Keratinocyte (primary cell): ENCODE measurements at regions not wholly inside any gene's neighbourhood (a gene's known extent, or its start where the extent isn't known, plus 50 kb on each side); places are given as distances from the start of the nearest gene placed in this dataset.

ENCODE experiments used
- DNase-seq: peaks from one replicate; pipeline ENCODE4 v3.0.0-alpha.2; 2011; ENCODE audit warnings: low read depth, missing footprints, low spot score
- FAIRE-seq: peaks from 2 replicates; lab custom pipeline; 2011; peaks lifted over from hg19 to GRCh38; lab: Jason Lieb, UNC
- H2AFZ ChIP-seq: 2 replicates; pipeline ENCODE4 v1.6.0; 2012; ENCODE audit warnings: low read length, control low read depth, inconsistent platforms; ENCODE audit not compliant: control insufficient read depth
- H3K27ac ChIP-seq: 2 replicates; pipeline ENCODE4 v1.5.1; 2011; ENCODE audit warnings: low read length; ENCODE audit not compliant: control insufficient read depth, insufficient read depth
- H3K27me3 ChIP-seq: 3 replicates; pipeline ENCODE4 v1.6.0; 2011; ENCODE audit warnings: low read length; ENCODE audit not compliant: control insufficient read depth, insufficient read depth; ENCODE audit errors: extremely low read depth
- H3K36me3 ChIP-seq, 2 experiments: 2 replicates in 1 of 2; 3 replicates in 1 of 2; pipeline ENCODE4 v1.5.1; 2011; ENCODE audit warnings: low read length in 2 of 2, mild to moderate bottlenecking in 1 of 2; ENCODE audit not compliant: control insufficient read depth in 2 of 2, insufficient read depth in 2 of 2; ENCODE audit errors: extremely low read depth in 1 of 2
- H3K4me1 ChIP-seq: 3 replicates; pipeline ENCODE4 v1.5.1; 2011; ENCODE audit warnings: low read length; ENCODE audit not compliant: control insufficient read depth, insufficient read depth; ENCODE audit errors: extremely low read depth
- H3K4me2 ChIP-seq: 3 replicates; pipeline ENCODE4 v1.6.0; 2011; ENCODE audit warnings: low read depth, low read length; ENCODE audit not compliant: control insufficient read depth, insufficient read depth; ENCODE audit errors: extremely low read depth
- H3K4me3 ChIP-seq, 3 experiments: fragments of 200-600 bp in 1 of 3; sonication (generic) in 1 of 3; 2 replicates in 2 of 3; 3 replicates in 1 of 3; pipeline ENCODE4 v1.5.1; 2011 to 2016; ENCODE audit warnings: low read length in 3 of 3, mild to moderate bottlenecking in 3 of 3, control low read depth in 2 of 3, inconsistent platforms in 1 of 3, low read depth in 1 of 3, mixed read lengths in 1 of 3, mixed run types in 1 of 3, moderate library complexity in 1 of 3; ENCODE audit not compliant: control insufficient read depth in 2 of 3, insufficient read depth in 2 of 3; ENCODE audit errors: extremely low read depth in 1 of 3
- H3K79me2 ChIP-seq: 2 replicates; pipeline ENCODE4 v1.6.0; 2012; ENCODE audit warnings: low read length; ENCODE audit not compliant: control insufficient read depth, insufficient read depth
- H3K9ac ChIP-seq: 3 replicates; pipeline ENCODE4 v1.6.0; 2011; ENCODE audit warnings: low read length; ENCODE audit not compliant: control insufficient read depth, insufficient read depth; ENCODE audit errors: extremely low read depth
- H3K9me1 ChIP-seq: 3 replicates; pipeline ENCODE4 v1.6.0; 2011; ENCODE audit warnings: low read length; ENCODE audit not compliant: control insufficient read depth, insufficient read depth; ENCODE audit errors: extremely low read depth
- H3K9me3 ChIP-seq: 2 replicates; pipeline ENCODE4 v1.5.1; 2012; ENCODE audit warnings: low read depth, low read length; ENCODE audit not compliant: control insufficient read depth
- H4K20me1 ChIP-seq: 3 replicates; pipeline ENCODE4 v1.6.0; 2011; ENCODE audit warnings: low read length; ENCODE audit not compliant: control insufficient read depth, insufficient read depth; ENCODE audit errors: extremely low read depth
- CTCF ChIP-seq, 3 experiments: IDR thresholded peaks in 1 of 3; conservative IDR thresholded peaks in 1 of 3; optimal IDR thresholded peaks in 1 of 3; 2 replicates in 2 of 3; 3 replicates in 1 of 3; pipeline versions ENCODE3 to v1.5.1; 2011; ENCODE audit warnings: low read length in 3 of 3, mild to moderate bottlenecking in 3 of 3, moderate library complexity in 2 of 3, control low read depth in 1 of 3, inconsistent platforms in 1 of 3; ENCODE audit not compliant: insufficient read depth in 2 of 3; ENCODE audit errors: extremely low read depth in 1 of 3
- EZH2 ChIP-seq: IDR thresholded peaks from one replicate; pipeline ENCODE4 v1.6.1; 2012; ENCODE audit warnings: inconsistent platforms, mild to moderate bottlenecking, low read length, moderate library complexity
- dilution Hi-C: fragments of 300-500 bp; cut with MboI; formaldehyde crosslinking; loops from one replicate; pipeline ENCODE4 v1.7.0; 2020; ENCODE audit warnings: low sequenced_read_pairs; ENCODE audit not compliant: extremely low pct_ligation_motif_present

- no peaks in the 10 kb centered on the region for H3K79me2 ChIP-seq
- H3K9me3 ChIP-seq, result no peaks in the 10 kb centered on the region
- DNase-seq (no peak), FAIRE-seq (no peak)
- no peak overlapping the region for H3K9ac ChIP-seq
- H3K4me2 ChIP-seq, result no peak overlapping the region
- no peaks in the 10 kb centered on the region for H4K20me1 ChIP-seq
- H3K4me1 ChIP-seq, result no peaks in the 10 kb centered on the region
- no peak overlapping the region for H2AFZ ChIP-seq
- H3K4me3 ChIP-seq, result no peak overlapping the region
- no peak overlapping the region for H3K27ac ChIP-seq
- H3K27me3 ChIP-seq, result peaks cover 2% of the 10 kb centered on the region
- no peaks in the 10 kb centered on the region for H3K36me3 ChIP-seq
- no peak for TF ChIP-seq EZH2
- TF ChIP-seq CTCF (optimal IDR thresholded peaks at IDR 0.05 in 1 of 3, IDR thresholded peaks at IDR 0.05 in 1 of 3, conservative IDR thresholded peaks at IDR 0.05 in 1 of 3; ENCODE audit: extremely low read depth in 1 of 3, insufficient read depth in 2 of 3, low read length in 3 of 3), result no peak
- dilution Hi-C loops, result no loop called here
- no peaks in the 10 kb centered on the region for H3K9me1 ChIP-seq
These were observed 285.5 kb upstream of the SLC24A2 start for GRCh38 chr9:20074291-20074690.

GRCh38 chr9:20070336-20070735 is 281.5 kb upstream of the SLC24A2 start:
- Histone ChIP-seq H3K36me3 (no peaks in the 10 kb centered on the region), H3K9ac (no peak overlapping the region), H3K9me1 (no peaks in the 10 kb centered on the region), H3K4me2 (no peak overlapping the region), H3K4me1 (no peaks in the 10 kb centered on the region), H3K79me2 (no peaks in the 10 kb centered on the region), H4K20me1 (no peaks in the 10 kb centered on the region), H3K9me3 (no peaks in the 10 kb centered on the region), H2AFZ (no peak overlapping the region), H3K4me3 (no peak overlapping the region), H3K27ac (no peak overlapping the region), H3K27me3 (peaks cover 2% of the 10 kb centered on the region)
- DNase-seq, result no peak
- no peak for TF ChIP-seq CTCF (optimal IDR thresholded peaks at IDR 0.05 in 1 of 3, IDR thresholded peaks at IDR 0.05 in 1 of 3, conservative IDR thresholded peaks at IDR 0.05 in 1 of 3; ENCODE audit: extremely low read depth in 1 of 3, insufficient read depth in 2 of 3, low read length in 3 of 3)
- TF ChIP-seq EZH2, result no peak
- dilution Hi-C loops, result no loop called here
- FAIRE-seq, result no peak
